Urinary bladder (tissue), 3 donors: ENCODE measurements at regions not wholly inside any gene's neighbourhood (a gene's known extent, or its start where the extent isn't known, plus 50 kb on each side); places are given as distances from the start of the nearest gene placed in this dataset.
"Not testable (repeated sequence)": the region's sequence is repeated elsewhere in the genome, so short reads cannot be mapped to it uniquely, and the experiment has no call there.

ENCODE experiments used
- DNase-seq: peaks from one replicate; pipeline ENCODE4 v3.0.0-alpha.2; 2015; ENCODE audit errors: extremely low spot score
- H3K27ac ChIP-seq: one replicate; pipeline ENCODE4 v1.5.1; 2013; ENCODE audit warnings: low read depth, mild to moderate bottlenecking, moderate library complexity
- H3K36me3 ChIP-seq: one replicate; pipeline ENCODE4 v1.6.1; 2013; ENCODE audit warnings: mild to moderate bottlenecking, moderate library complexity; ENCODE audit not compliant: insufficient read depth
- H3K4me1 ChIP-seq: one replicate; pipeline ENCODE4 v1.6.1; 2013; ENCODE audit warnings: mild to moderate bottlenecking, moderate library complexity; ENCODE audit not compliant: insufficient read depth
- H3K4me3 ChIP-seq: one replicate; pipeline ENCODE4 v1.5.1; 2013; ENCODE audit warnings: low read depth, low read length
- WGBS: extraction: QIAGEN DNeasy Blood & Tissue Kit; methylation state at CpG from one replicate; pipeline ENCODE4 v1.1.7; 2013; 5-methylcytosine and 5-hydroxymethylcytosine counted together
- donor health status: healthy with polysubstance abuse.
- donor health status: healthy.

GRCh38 chr12:87368259-87368658 is 660.9 kb downstream of the C12orf50 start:
- WGBS, result 82% methylated on average over 1 of the region's 1 CpG
- DNase-seq, result no peak
- Histone ChIP-seq H3K4me1 (no peaks in the 10 kb centered on the region), H3K36me3 (no peaks in the 10 kb centered on the region), H3K4me3 (no peak overlapping the region), H3K27ac (no peak overlapping the region)

- 99% methylated on average over 1 of the region's 1 CpG for WGBS
- no peak overlapping the region for H3K4me3 ChIP-seq
- no peaks in the 10 kb centered on the region for H3K36me3 ChIP-seq
- no peaks in the 10 kb centered on the region for H3K4me1 ChIP-seq
- H3K27ac ChIP-seq, result no peak overlapping the region
- no peak for DNase-seq
Observed at GRCh38 chr12:87365423-87365822, 663.8 kb downstream of the C12orf50 start.

- no peaks in the 10 kb centered on the region for H3K4me1 ChIP-seq
- no peaks in the 10 kb centered on the region for H3K36me3 ChIP-seq
- H3K27ac ChIP-seq, result no peak overlapping the region
- 96% methylated on average over 8 of the region's 8 CpGs for WGBS
- no peak for DNase-seq
- H3K4me3 ChIP-seq, result no peak overlapping the region
Observed at GRCh38 chr12:87363497-87364084, 665.6 kb downstream of the C12orf50 start.

GRCh38 chr12:87349681-87350080 is 679.5 kb downstream of the C12orf50 start:
- Histone ChIP-seq H3K36me3 (no peaks in the 10 kb centered on the region), H3K4me1 (no peaks in the 10 kb centered on the region), H3K4me3 (no peak overlapping the region), H3K27ac (no peak overlapping the region)
- 82% methylated on average over 3 of the region's 3 CpGs for WGBS
- no peak for DNase-seq

GRCh38 chr12:87348071-87348470 is 681.1 kb downstream of the C12orf50 start:
- DNase-seq, result no peak
- WGBS, result 78% methylated on average over 3 of the region's 3 CpGs
- H3K4me1 ChIP-seq, result no peaks in the 10 kb centered on the region

GRCh38 chr12:87344699-87345098 is 684.5 kb downstream of the C12orf50 start:
- no peak for DNase-seq
- 71% methylated on average over 4 of the region's 4 CpGs for WGBS
- Histone ChIP-seq H3K4me3 (no peak overlapping the region), H3K27ac (no peak overlapping the region), H3K36me3 (no peaks in the 10 kb centered on the region), H3K4me1 (no peaks in the 10 kb centered on the region)

More at GRCh38 chr12:87348071-87348470, 681.1 kb downstream of the C12orf50 start:
- Histone ChIP-seq H3K4me3 (no peak overlapping the region), H3K36me3 (no peaks in the 10 kb centered on the region), H3K27ac (no peak overlapping the region)

- no peak for DNase-seq
- Histone ChIP-seq H3K4me1 (no peaks in the 10 kb centered on the region), H3K36me3 (no peaks in the 10 kb centered on the region), H3K4me3 (no peak overlapping the region), H3K27ac (no peak overlapping the region)
- 58% methylated on average over 2 of the region's 2 CpGs for WGBS
Observed at GRCh38 chr12:87338681-87339080, 690.5 kb downstream of the C12orf50 start.

GRCh38 chr12:87336814-87337336 is 692.3 kb downstream of the C12orf50 start:
- no peak overlapping the region for H3K4me3 ChIP-seq
- no peak for DNase-seq
- WGBS, result 64% methylated on average over 2 of the region's 2 CpGs
- H3K4me1 ChIP-seq, result no peaks in the 10 kb centered on the region
- no peak overlapping the region for H3K27ac ChIP-seq
- H3K36me3 ChIP-seq, result no peaks in the 10 kb centered on the region

- Histone ChIP-seq H3K4me1 (no peaks in the 10 kb centered on the region), H3K27ac (no peak overlapping the region), H3K36me3 (no peaks in the 10 kb centered on the region), H3K4me3 (no peak overlapping the region)
- 33% methylated on average over 5 of the region's 5 CpGs for WGBS
- no peak for DNase-seq
Observed at GRCh38 chr12:87332987-87333726, 696.0 kb downstream of the C12orf50 start.

GRCh38 chr12:87330071-87330555 is 699.1 kb downstream of the C12orf50 start:
- H3K4me3 ChIP-seq, H3K36me3 ChIP-seq, H3K4me1 ChIP-seq, H3K27ac ChIP-seq, DNase-seq: not testable (repeated sequence)
- WGBS, result 98% methylated on average over 30 of the region's 30 CpGs

GRCh38 chr12:87329076-87329863 is 699.9 kb downstream of the C12orf50 start:
- no peak overlapping the region for H3K4me3 ChIP-seq
- H3K36me3 ChIP-seq, result no peaks in the 10 kb centered on the region
- H3K4me1 ChIP-seq, result no peaks in the 10 kb centered on the region
- DNase-seq, result no peak
- WGBS, result 56% methylated on average over 2 of the region's 2 CpGs
- no peak overlapping the region for H3K27ac ChIP-seq

- DNase-seq, result no peak
- H3K36me3 ChIP-seq, result no peaks in the 10 kb centered on the region
- H3K27ac ChIP-seq, result no peak overlapping the region
- no peak overlapping the region for H3K4me3 ChIP-seq
- no peaks in the 10 kb centered on the region for H3K4me1 ChIP-seq
- WGBS, result 41% methylated on average over 1 of the region's 1 CpG
Observed at GRCh38 chr12:87323369-87323768, 705.8 kb downstream of the C12orf50 start.

GRCh38 chr12:87320724-87321123 is 708.5 kb downstream of the C12orf50 start:
- H3K4me3 ChIP-seq, result no peak overlapping the region

More at GRCh38 chr12:87320724-87321123, 708.5 kb downstream of the C12orf50 start:
- DNase-seq, result no peak
- Histone ChIP-seq H3K4me1 (no peaks in the 10 kb centered on the region), H3K36me3 (no peaks in the 10 kb centered on the region), H3K27ac (no peak overlapping the region)
